ENCODE measurements at regions not wholly inside any gene's neighbourhood (a gene's known extent, or its start where the extent isn't known, plus 50 kb on each side); places are given as distances from the start of the nearest gene placed in this dataset.

DNA sequence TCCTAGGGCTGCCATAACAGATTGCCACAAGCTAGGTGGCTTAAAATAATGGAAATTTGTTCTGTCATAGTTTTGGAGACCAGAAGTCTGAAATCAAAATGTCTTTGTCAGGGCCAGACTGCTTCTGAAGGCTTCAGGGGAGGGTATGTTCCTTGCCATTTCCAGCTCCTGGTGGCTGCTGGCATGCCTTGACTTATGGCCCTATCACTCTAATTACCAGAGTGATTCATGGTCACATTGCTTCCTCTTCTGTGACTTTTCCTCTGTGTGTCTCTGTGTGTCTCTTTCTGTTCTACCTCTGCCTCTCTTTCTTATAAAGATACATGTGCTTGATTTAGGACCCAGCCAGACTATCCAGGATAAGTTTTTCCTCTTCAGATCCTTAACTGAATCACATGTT is 635.2 kb upstream of the IMPG1 start:
- H3K4me1 ChIP-seq (ENCODE audit: control insufficient read depth in 1 of 2, insufficient read depth in 2 of 2, low read length in 2 of 2): no peaks in the 10 kb centered on the region
- no peaks in the 10 kb centered on the region for H3K9me2 ChIP-seq (ENCODE audit: insufficient read depth)
- ATAC-seq: no peak
- no peaks in the 10 kb centered on the region for H4K20me1 ChIP-seq (ENCODE audit: insufficient read depth)
- H3K4me3 ChIP-seq (replicated peaks in 1 of 2; ENCODE audit: low read depth in 1 of 2, low read length in 2 of 2): no peak overlapping the region
- ChIA-PET CTCF (no interaction called here), RAD21 (ENCODE audit: low non-redundant PET in 1 of 2, low total read pairs in 2 of 2, uncharacterized antibody in 2 of 2, unreplicated experiment in 2 of 2) (no interaction called here), POLR2A (no interaction called here)
- no peak overlapping the region for H3K4me2 ChIP-seq (ENCODE audit: low read length)
- H3K27ac ChIP-seq (ENCODE audit: low read depth, low read length): no peak overlapping the region
- TF ChIP-seq ELF1 (IDR thresholded peaks at IDR 0.05; ENCODE audit: borderline replicate concordance, low read depth) (no peak), EGR1 (IDR thresholded peaks at IDR 0.05; ENCODE audit: low read depth) (no peak), CEBPB (IDR thresholded peaks at IDR 0.05; ENCODE audit: low read depth) (no peak), FOSL1 (IDR thresholded peaks at IDR 0.05; ENCODE audit: low read depth) (no peak), RAD21 (IDR thresholded peaks at IDR 0.05; ENCODE audit: low read depth) (no peak), POLR2A (IDR thresholded peaks at IDR 0.05; ENCODE audit: borderline replicate concordance, extremely low read depth, insufficient read depth, insufficient read length) (no peak), SRF (IDR thresholded peaks at IDR 0.05; ENCODE audit: low read depth) (no peak), CTCF (IDR thresholded peaks at IDR 0.05 in 2 of 3, conservative IDR thresholded peaks at IDR 0.05 in 1 of 3; ENCODE audit: borderline replicate concordance in 1 of 3, insufficient read depth in 1 of 3, low read depth in 2 of 3, low read length in 2 of 3) (no peak), ZFX (IDR thresholded peaks at IDR 0.05) (no peak), TCF7L2 (IDR thresholded peaks at IDR 0.05; ENCODE audit: borderline replicate concordance, extremely low read depth, insufficient read depth, insufficient read length) (no peak), JUND (IDR thresholded peaks at IDR 0.05) (no peak), SIN3A (IDR thresholded peaks at IDR 0.05; ENCODE audit: low read depth) (no peak), ZNF274 (IDR thresholded peaks at IDR 0.05; ENCODE audit: low read depth, low read length) (no peak), EZH2phosphoT487 (IDR thresholded peaks at IDR 0.05; ENCODE audit: borderline replicate concordance) (no peak)
- TF ChIP-seq, protein P1, sequence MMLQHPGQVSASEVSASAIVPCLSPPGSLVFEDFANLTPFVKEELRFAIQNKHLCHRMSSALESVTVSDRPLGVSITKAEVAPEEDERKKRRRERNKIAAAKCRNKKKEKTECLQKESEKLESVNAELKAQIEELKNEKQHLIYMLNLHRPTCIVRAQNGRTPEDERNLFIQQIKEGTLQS (IDR thresholded peaks at IDR 0.05): no peak
- no peaks in the 10 kb centered on the region for H3K27me3 ChIP-seq (ENCODE audit: insufficient read depth, low read length)
- no peak for DNase-seq (ENCODE audit: low read depth, low spot score)
- no peaks in the 10 kb centered on the region for H3K79me2 ChIP-seq (ENCODE audit: insufficient read depth, low read length)
- no peak overlapping the region for H2AFZ ChIP-seq (ENCODE audit: low read depth, low read length, poor library complexity, severe bottlenecking)
- no TSS peak for BruUV-seq (replicated peaks)
- intact Hi-C loops (cut with micrococcal nuclease): loop anchor here (5.0 kb wide), 1 partner anchor 155 kb away; no protein-coding TSS in a partner anchor
- H3K9ac ChIP-seq (ENCODE audit: low read length): no peak overlapping the region
- H3K36me3 ChIP-seq (ENCODE audit: control insufficient read depth in 1 of 2, insufficient read depth in 2 of 2, low read length in 2 of 2): no peaks in the 10 kb centered on the region
- no peaks in the 10 kb centered on the region for H3K9me3 ChIP-seq (ENCODE audit: control insufficient read depth in 1 of 2, insufficient read depth in 1 of 2, low read depth in 1 of 2, low read length in 2 of 2)
